HCT116 (cell line): ENCODE measurements at regions not wholly inside any gene's neighbourhood (a gene's known extent, or its start where the extent isn't known, plus 50 kb on each side); places are given as distances from the start of the nearest gene placed in this dataset.

ENCODE experiments used
- ATAC-seq: fragments of 200-7000 bp; cut with Tn5 transposase; 2 replicates; pipeline ENCODE4 v1.9.1; 2020; ENCODE audit warnings: mild to moderate bottlenecking, moderate library complexity
- BruUV-seq: library from RNA; stranded (reverse); fragments of 400-500 nt; replicated peaks from 2 replicates; lab custom pipeline; 2021; lab: Mats Ljungman, UMichigan
- CTCF ChIA-PET: fragments of 300-600 bp; sonication (Branson Sonifier 250); formaldehyde crosslinking; loops from one replicate; lab custom pipeline; 2021; ENCODE audit warnings: antibody characterized with exemption; lab: Charles Lee
- POLR2A ChIA-PET: fragments of 300-600, 350-600 bp; sonication (Branson Sonifier 250); formaldehyde crosslinking; loops from one replicate; lab custom pipeline; 2021; ENCODE audit warnings: antibody characterized with exemption; lab: Charles Lee
- RAD21 ChIA-PET, 2 experiments: fragments of 300-600 bp; sonication (Branson Sonifier 250); formaldehyde crosslinking; loops; one replicate each; lab custom pipeline; 2023; ENCODE audit warnings: low total read pairs in 2 of 2; ENCODE audit not compliant: uncharacterized antibody in 2 of 2, unreplicated experiment in 2 of 2, low non-redundant PET in 1 of 2; lab: Charles Lee
- DNase-seq: peaks from one replicate; pipeline ENCODE4 v3.0.0-alpha.2; 2010; ENCODE audit warnings: low read depth, low spot score
- H2AFZ ChIP-seq: fragments of 200-600 bp; shearing (Covaris generic), sonication (generic); 2 replicates; pipeline ENCODE4 v1.6.1; 2017; ENCODE audit warnings: low read depth, mixed run types, mixed read lengths, antibody characterized with exemption, low read length; ENCODE audit not compliant: poor library complexity, severe bottlenecking
- H3K27ac ChIP-seq: 2 replicates; pipeline ENCODE4 v1.5.1; 2012; ENCODE audit warnings: low read depth, low read length
- H3K27me3 ChIP-seq: fragments of 200-600 bp; sonication (generic); 2 replicates; pipeline ENCODE4 v1.6.1; 2016; ENCODE audit warnings: mixed run types, low read length, mixed read lengths; ENCODE audit not compliant: insufficient read depth
- H3K36me3 ChIP-seq, 2 experiments: fragments of 200-500 bp in 1 of 2; fragments of 200-600 bp in 1 of 2; sonication (Bioruptor generic) in 1 of 2; sonication (generic) in 1 of 2; 2 replicates each; pipeline versions ENCODE4 v1.5.1 to v1.6.1; 2014 to 2016; ENCODE audit warnings: low read length in 2 of 2, inconsistent platforms in 1 of 2, mixed read lengths in 1 of 2, mixed run types in 1 of 2; ENCODE audit not compliant: insufficient read depth in 2 of 2, control insufficient read depth in 1 of 2
- H3K4me1 ChIP-seq, 2 experiments: fragments of 200-600 bp in 1 of 2; sonication (generic) in 1 of 2; 2 replicates each; pipeline versions ENCODE4 v1.5.1 to v1.6.1; 2012 to 2017; ENCODE audit warnings: low read length in 2 of 2, inconsistent platforms in 1 of 2, mild to moderate bottlenecking in 1 of 2, mixed read lengths in 1 of 2, mixed run types in 1 of 2, moderate library complexity in 1 of 2; ENCODE audit not compliant: insufficient read depth in 2 of 2, control insufficient read depth in 1 of 2
- H3K4me2 ChIP-seq: fragments of 200-600 bp; sonication (generic); 2 replicates; pipeline ENCODE4 v1.6.1; 2017; ENCODE audit warnings: mixed run types, low read length, mixed read lengths
- H3K4me3 ChIP-seq, 2 experiments: fragments of 200-600 bp in 1 of 2; sonication (generic) in 1 of 2; replicated peaks in 1 of 2; 2 replicates each; pipeline ENCODE4 v1.5.1; 2011 to 2016; ENCODE audit warnings: low read length in 2 of 2, control low read depth in 1 of 2, low read depth in 1 of 2, mild to moderate bottlenecking in 1 of 2, mixed read lengths in 1 of 2, mixed run types in 1 of 2
- H3K79me2 ChIP-seq: fragments of 200-600 bp; sonication (generic); 2 replicates; pipeline ENCODE4 v1.6.1; 2017; ENCODE audit warnings: mild to moderate bottlenecking, mixed run types, low read length, moderate library complexity, mixed read lengths; ENCODE audit not compliant: insufficient read depth
- H3K9ac ChIP-seq: fragments of 200-600 bp; sonication (generic); 2 replicates; pipeline ENCODE4 v1.6.1; 2016; ENCODE audit warnings: low read length, mixed read lengths
- H3K9me2 ChIP-seq: fragments of 200-600 bp; sonication (generic), shearing (Covaris generic); 2 replicates; pipeline ENCODE4 v1.6.1; 2017; ENCODE audit warnings: mixed run types, mild to moderate bottlenecking, moderate library complexity; ENCODE audit not compliant: insufficient read depth
- H3K9me3 ChIP-seq, 2 experiments: fragments of 200-500 bp in 1 of 2; fragments of 200-600 bp in 1 of 2; sonication (Bioruptor generic) in 1 of 2; sonication (generic) in 1 of 2; 2 replicates each; pipeline ENCODE4 v1.6.1; 2014 to 2017; ENCODE audit warnings: low read length in 2 of 2, mixed read lengths in 2 of 2, inconsistent platforms in 1 of 2, low read depth in 1 of 2, mild to moderate bottlenecking in 1 of 2, mixed run types in 1 of 2, moderate library complexity in 1 of 2; ENCODE audit not compliant: control insufficient read depth in 1 of 2, insufficient read depth in 1 of 2
- H4K20me1 ChIP-seq: fragments of 200-600 bp; sonication (generic), shearing (Covaris generic); 2 replicates; pipeline ENCODE4 v1.6.1; 2017; ENCODE audit warnings: mixed run types, mild to moderate bottlenecking, moderate library complexity; ENCODE audit not compliant: insufficient read depth
- ATF3 ChIP-seq: IDR thresholded peaks from 2 replicates; pipeline ENCODE4 v1.6.1; 2012
- CBX3 ChIP-seq: IDR thresholded peaks from 2 replicates; pipeline ENCODE4 v1.6.1; 2012; ENCODE audit warnings: low read depth
- CEBPB ChIP-seq: IDR thresholded peaks from 2 replicates; pipeline ENCODE4 v1.6.1; 2012; ENCODE audit warnings: low read depth
- CTCF ChIP-seq, 3 experiments: fragments of 200-600 bp in 1 of 3; sonication (generic) in 1 of 3; IDR thresholded peaks in 2 of 3; conservative IDR thresholded peaks in 1 of 3; 2 replicates each; pipeline ENCODE4 v1.5.1; 2012 to 2017; ENCODE audit warnings: low read depth in 2 of 3, low read length in 2 of 3, antibody characterized with exemption in 1 of 3, borderline replicate concordance in 1 of 3, control low read depth in 1 of 3, mild to moderate bottlenecking in 1 of 3, mixed read lengths in 1 of 3, mixed run types in 1 of 3, moderate library complexity in 1 of 3; ENCODE audit not compliant: insufficient read depth in 1 of 3
- ELF1 ChIP-seq: IDR thresholded peaks from 2 replicates; pipeline ENCODE4 v1.6.1; 2012; ENCODE audit warnings: low read depth, borderline replicate concordance
- EZH2phosphoT487 ChIP-seq: fragments of 200-600 bp; IDR thresholded peaks from 2 replicates; pipeline ENCODE4 v1.6.1; 2018; ENCODE audit warnings: antibody characterized with exemption, borderline replicate concordance
- POLR2AphosphoS5 ChIP-seq: IDR thresholded peaks from 2 replicates; pipeline ENCODE4 v1.6.1; 2011; ENCODE audit warnings: mild to moderate bottlenecking, low read depth, low read length, moderate library complexity
- RAD21 ChIP-seq: IDR thresholded peaks from 2 replicates; pipeline ENCODE4 v1.6.1; 2012; ENCODE audit warnings: low read depth, mild to moderate bottlenecking
- SIN3A ChIP-seq: IDR thresholded peaks from 2 replicates; pipeline ENCODE4 v1.6.1; 2012; ENCODE audit warnings: low read depth
- SP1 ChIP-seq: IDR thresholded peaks from 2 replicates; pipeline ENCODE4 v1.6.1; 2012; ENCODE audit warnings: low read depth
- SRF ChIP-seq: IDR thresholded peaks from 2 replicates; pipeline ENCODE4 v1.6.1; 2012; ENCODE audit warnings: low read depth
- ZFX ChIP-seq: fragments of 450-650 bp; IDR thresholded peaks from 2 replicates; pipeline ENCODE4 v1.6.1; 2017
- intact Hi-C: fragments of 100-400 bp; cut with micrococcal nuclease; formaldehyde crosslinking; loops from 2 replicates; pipeline ENCODE4 v1.10.0; 2022

- TF ChIP-seq CTCF (IDR thresholded peaks at IDR 0.05 in 2 of 3, conservative IDR thresholded peaks at IDR 0.05 in 1 of 3; ENCODE audit: borderline replicate concordance in 1 of 3, insufficient read depth in 1 of 3, low read depth in 2 of 3, low read length in 2 of 3) = no peak
- TF ChIP-seq POLR2AphosphoS5 = no peak
- no peak for TF ChIP-seq CBX3
Observed at GRCh38 chr9:2291980-2292704, 277.0 kb downstream of the SMARCA2 start (continued).

GRCh38 chr9:2292733-2293132, 277.6 kb downstream of the SMARCA2 start:
- ChIA-PET RAD21 (no interaction called here), POLR2A (no interaction called here), CTCF (no interaction called here)
- Histone ChIP-seq H3K9ac (no peak overlapping the region), H3K79me2 (no peaks in the 10 kb centered on the region), H3K27ac (no peak overlapping the region), H3K36me3 (no peaks in the 10 kb centered on the region), H4K20me1 (no peaks in the 10 kb centered on the region), H3K4me2 (no peak overlapping the region), H3K27me3 (no peaks in the 10 kb centered on the region), H3K9me2 (no peaks in the 10 kb centered on the region), H3K9me3 (no peaks in the 10 kb centered on the region), H3K4me3 (no peak overlapping the region), H2AFZ (no peak overlapping the region), H3K4me1 (no peaks in the 10 kb centered on the region)
- TF ChIP-seq CEBPB (no peak), ATF3 (no peak), RAD21 (no peak), CTCF (IDR thresholded peaks at IDR 0.05 in 2 of 3, conservative IDR thresholded peaks at IDR 0.05 in 1 of 3; ENCODE audit: borderline replicate concordance in 1 of 3, insufficient read depth in 1 of 3, low read depth in 2 of 3, low read length in 2 of 3) (no peak), SIN3A (no peak), ZFX (no peak), EZH2phosphoT487 (no peak), ELF1 (no peak), SP1 (no peak), SRF (no peak)
- intact Hi-C loops = no loop called here
- no TSS peak for BruUV-seq
- ATAC-seq (no peak), DNase-seq (no peak)
